DND-41 (cell line): ENCODE measurements at regions not wholly inside any gene's neighbourhood (a gene's known extent, or its start where the extent isn't known, plus 50 kb on each side); places are given as distances from the start of the nearest gene placed in this dataset.
A peak's percentile ranks its signal among the peaks of the same experiment; 100 is the strongest.
"Not testable (repeated sequence)": the region's sequence is repeated elsewhere in the genome, so short reads cannot be mapped to it uniquely, and the experiment has no call there.

ENCODE experiments used
- ATAC-seq: fragments of 200-7000 bp; cut with Tn5 transposase; 3 replicates; pipeline ENCODE4 v1.9.1; 2021; ENCODE audit warnings: low read depth; ENCODE audit not compliant: insufficient read depth
- DNase-seq: peaks from one replicate; pipeline ENCODE4 v3.0.0-alpha.2; 2020
- H2AFZ ChIP-seq: 2 replicates; pipeline ENCODE4 v1.6.0; 2012; ENCODE audit warnings: low read depth, low read length
- H3K27ac ChIP-seq: 2 replicates; pipeline ENCODE4 v1.5.1; 2012; ENCODE audit warnings: low read length, inconsistent platforms
- H3K27me3 ChIP-seq: fragments of 200-600 bp; sonication (generic); 2 replicates; pipeline ENCODE4 v1.6.0; 2012; ENCODE audit warnings: low read length, mild to moderate bottlenecking, inconsistent platforms; ENCODE audit not compliant: insufficient read depth, poor library complexity
- H3K36me3 ChIP-seq: 2 replicates; pipeline ENCODE4 v1.5.1; 2012; ENCODE audit warnings: low read length, inconsistent platforms; ENCODE audit not compliant: insufficient read depth
- H3K4me1 ChIP-seq: 2 replicates; pipeline ENCODE4 v1.5.1; 2012; ENCODE audit warnings: mild to moderate bottlenecking, low read length; ENCODE audit not compliant: insufficient read depth
- H3K4me2 ChIP-seq: 2 replicates; pipeline ENCODE4 v1.6.0; 2012; ENCODE audit warnings: mild to moderate bottlenecking, moderate library complexity, low read length, inconsistent platforms; ENCODE audit not compliant: insufficient read depth
- H3K4me3 ChIP-seq, 2 experiments: fragments of 200-600 bp in 1 of 2; shearing (Covaris generic) in 1 of 2; 2 replicates each; pipeline ENCODE4 v1.5.1; 2012 to 2016; ENCODE audit warnings: inconsistent platforms in 2 of 2, low read length in 2 of 2, mild to moderate bottlenecking in 2 of 2, low read depth in 1 of 2, moderate library complexity in 1 of 2
- H3K79me2 ChIP-seq: 2 replicates; pipeline ENCODE4 v1.6.0; 2012; ENCODE audit warnings: low read length, inconsistent platforms; ENCODE audit not compliant: insufficient read depth
- H3K9ac ChIP-seq: 2 replicates; pipeline ENCODE4 v1.6.0; 2012; ENCODE audit warnings: low read depth, mild to moderate bottlenecking, inconsistent platforms, low read length, moderate library complexity
- H3K9me3 ChIP-seq: 2 replicates; pipeline ENCODE4 v1.5.1; 2012; ENCODE audit warnings: low read length, moderate library complexity, mild to moderate bottlenecking, inconsistent platforms; ENCODE audit not compliant: insufficient read depth, severe bottlenecking
- H4K20me1 ChIP-seq: 2 replicates; pipeline ENCODE4 v1.6.0; 2012; ENCODE audit warnings: low read length; ENCODE audit not compliant: insufficient read depth
- CTCF ChIP-seq: IDR thresholded peaks from 2 replicates; pipeline ENCODE4 v1.5.1; 2012; ENCODE audit warnings: borderline replicate concordance, low read length, moderate library complexity, mild to moderate bottlenecking; ENCODE audit not compliant: poor library complexity, severe bottlenecking; ENCODE audit errors: extremely low read depth
- EZH2 ChIP-seq: IDR thresholded peaks from 3 replicates; pipeline ENCODE4 v1.6.1; 2012; ENCODE audit warnings: borderline replicate concordance, low read depth, mild to moderate bottlenecking, moderate library complexity, low read length, inconsistent platforms; ENCODE audit not compliant: severe bottlenecking

- DNase-seq (no peak), ATAC-seq (no peak)
- Histone ChIP-seq H3K9ac (no peak overlapping the region), H3K4me2 (no peak overlapping the region), H3K36me3 (no peaks in the 10 kb centered on the region), H2AFZ (no peak overlapping the region), H3K9me3 (no peaks in the 10 kb centered on the region), H3K27me3 (no peaks in the 10 kb centered on the region), H3K4me1 (no peaks in the 10 kb centered on the region), H3K79me2 (no peaks in the 10 kb centered on the region), H3K27ac (no peak overlapping the region), H3K4me3 (no peak overlapping the region), H4K20me1 (no peaks in the 10 kb centered on the region)
- no peak for TF ChIP-seq CTCF
- no peak for TF ChIP-seq EZH2
Measured at GRCh38 chr4:164134388-164134787, 619.5 kb upstream of the SMIM31 start.

GRCh38 chr4:164136180-164136616, 617.7 kb upstream of the SMIM31 start:
- H3K27me3 ChIP-seq, result no peaks in the 10 kb centered on the region
- no peaks in the 10 kb centered on the region for H4K20me1 ChIP-seq
- DNase-seq (no peak), ATAC-seq (no peak; the same call in 1 of the 3 replicates)
- no peak overlapping the region; the same call in 1 of the 2 replicates for H3K27ac ChIP-seq
- H2AFZ ChIP-seq, result 0 out of 2 replicates have a peak overlapping the region, but pooled peaks have one; percentile 16
- no peaks in the 10 kb centered on the region for H3K36me3 ChIP-seq
- no peak overlapping the region for H3K4me3 ChIP-seq
- TF ChIP-seq CTCF (no peak), EZH2 (no peak)
- no peak overlapping the region for H3K9ac ChIP-seq
- no peaks in the 10 kb centered on the region for H3K4me1 ChIP-seq
- H3K79me2 ChIP-seq, result no peaks in the 10 kb centered on the region
- H3K4me2 ChIP-seq, result no peak overlapping the region
- no peaks in the 10 kb centered on the region for H3K9me3 ChIP-seq

- Histone ChIP-seq H3K9ac (no peak overlapping the region), H3K4me3 (no peak overlapping the region), H3K4me2 (no peak overlapping the region), H2AFZ (no peak overlapping the region), H3K4me1 (no peaks in the 10 kb centered on the region), H3K27ac (no peak overlapping the region), H3K9me3 (no peaks in the 10 kb centered on the region), H3K79me2 (no peaks in the 10 kb centered on the region), H3K36me3 (no peaks in the 10 kb centered on the region), H4K20me1 (no peaks in the 10 kb centered on the region), H3K27me3 (no peaks in the 10 kb centered on the region)
- ATAC-seq (no peak), DNase-seq (no peak)
- TF ChIP-seq EZH2, result no peak
- TF ChIP-seq CTCF, result no peak
Measured at GRCh38 chr4:164138521-164138920, 615.4 kb upstream of the SMIM31 start.

- no peak overlapping the region for H3K4me3 ChIP-seq
- H3K9me3 ChIP-seq, result no peaks in the 10 kb centered on the region
- H3K27ac ChIP-seq, result no peak overlapping the region
- no peaks in the 10 kb centered on the region for H3K36me3 ChIP-seq
- no peak for TF ChIP-seq CTCF
- TF ChIP-seq EZH2, result no peak
- no peaks in the 10 kb centered on the region for H3K27me3 ChIP-seq
- no peaks in the 10 kb centered on the region for H3K79me2 ChIP-seq
- no peak overlapping the region for H3K9ac ChIP-seq
- no peak overlapping the region for H2AFZ ChIP-seq
- DNase-seq (no peak), ATAC-seq (no peak)
- H3K4me2 ChIP-seq, result no peak overlapping the region
- H4K20me1 ChIP-seq, result no peaks in the 10 kb centered on the region
- H3K4me1 ChIP-seq, result no peaks in the 10 kb centered on the region
Measured at GRCh38 chr4:164139291-164139690, 614.6 kb upstream of the SMIM31 start.

GRCh38 chr4:164141755-164142375, 612.1 kb upstream of the SMIM31 start:
- not testable (repeated sequence) for H3K9me3 ChIP-seq, H3K4me1 ChIP-seq, H2AFZ ChIP-seq, H3K9ac ChIP-seq, H3K27me3 ChIP-seq, H3K4me2 ChIP-seq, H3K4me3 ChIP-seq, DNase-seq, H4K20me1 ChIP-seq, ATAC-seq, H3K79me2 ChIP-seq, H3K27ac ChIP-seq, H3K36me3 ChIP-seq
